C1 segment of cervical spinal cord (tissue), 14 donors: ENCODE measurements at regions not wholly inside any gene's neighbourhood (a gene's known extent, or its start where the extent isn't known, plus 50 kb on each side); places are given as distances from the start of the nearest gene placed in this dataset.
A peak's percentile ranks its signal among the peaks of the same experiment; 100 is the strongest.

ENCODE experiments used
- DNase-seq, 14 donors: peaks; one replicate each; lab custom pipeline; 2025; lab: John Stamatoyannopoulos, UW

GRCh38 chr5:1668141-1668721, 131.4 kb downstream of the MRPL36 start:
- no peak for DNase-seq

- DNase-seq = no peak
Measured at GRCh38 chr5:1667648-1668140, 131.9 kb downstream of the MRPL36 start.

- DNase-seq = peak in 5 of 14 donors; percentile 7 to 54 (median 18)
Measured at GRCh38 chr5:1666812-1667588, 132.6 kb downstream of the MRPL36 start.

GRCh38 chr5:1666221-1666620, 133.4 kb downstream of the MRPL36 start:
- no peak for DNase-seq

- no peak for DNase-seq
Measured at GRCh38 chr5:1665803-1666202, 133.8 kb downstream of the MRPL36 start.

GRCh38 chr5:1665231-1665630, 134.4 kb downstream of the MRPL36 start:
- no peak for DNase-seq

GRCh38 chr5:1663186-1663585, 136.5 kb downstream of the MRPL36 start:
- no peak for DNase-seq

- no peak for DNase-seq
Measured at GRCh38 chr5:1662559-1663085, 137.0 kb downstream of the MRPL36 start.

- no peak for DNase-seq
Measured at GRCh38 chr5:1661831-1662558, 137.6 kb downstream of the MRPL36 start.

- DNase-seq = no peak
Measured at GRCh38 chr5:1661311-1661710, 137.6 kb upstream of the LPCAT1 start.

GRCh38 chr5:1660511-1660910, 136.8 kb upstream of the LPCAT1 start:
- DNase-seq = no peak

GRCh38 chr5:1660001-1660400, 136.2 kb upstream of the LPCAT1 start:
- no peak for DNase-seq

- no peak for DNase-seq
Measured at GRCh38 chr5:1659100-1659981, 135.6 kb upstream of the LPCAT1 start.

- no peak for DNase-seq
Measured at GRCh38 chr5:1658665-1659064, 134.9 kb upstream of the LPCAT1 start.

GRCh38 chr5:1657161-1657741, 133.5 kb upstream of the LPCAT1 start:
- DNase-seq = no peak

GRCh38 chr5:1656271-1656975, 132.7 kb upstream of the LPCAT1 start:
- no peak for DNase-seq

GRCh38 chr5:1655496-1656270, 131.9 kb upstream of the LPCAT1 start:
- DNase-seq = no peak

- no peak for DNase-seq
Measured at GRCh38 chr5:1654786-1655495, 131.2 kb upstream of the LPCAT1 start.
